ENCODE measurements at regions not wholly inside any gene's neighbourhood (a gene's known extent, or its start where the extent isn't known, plus 50 kb on each side); places are given as distances from the start of the nearest gene placed in this dataset.

DNA sequence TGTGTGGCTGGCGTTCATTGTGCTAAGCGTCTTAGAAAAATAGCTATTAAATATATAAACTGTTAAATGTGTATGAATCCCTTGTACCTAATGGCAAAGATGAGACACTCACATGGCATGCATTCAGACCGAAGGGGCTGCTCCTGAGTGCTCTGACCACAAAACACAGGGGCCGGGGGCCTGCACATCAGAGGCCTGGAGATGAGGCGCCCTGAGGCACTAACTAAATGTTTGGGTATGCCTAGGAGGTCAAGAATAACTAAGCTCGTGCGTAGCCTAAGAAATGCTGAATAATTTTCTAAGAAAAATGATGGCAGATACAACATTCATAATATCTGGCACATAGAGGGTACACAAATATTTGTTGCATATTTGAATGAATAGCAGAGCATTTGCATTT, 92.5 kb downstream of the PSMB1 start:
- H3K36me3 ChIP-seq (replicated peaks; ENCODE audit: control insufficient read depth, insufficient read depth, low read length): no peaks in the 10 kb centered on the region
- no peak overlapping the region for H3K4me3 ChIP-seq (ENCODE audit: insufficient read depth, low read depth, low read length)
- H3K27me3 ChIP-seq (ENCODE audit: control insufficient read depth, insufficient read depth, low read length): no peaks in the 10 kb centered on the region
- no peak for DNase-seq

DNA sequence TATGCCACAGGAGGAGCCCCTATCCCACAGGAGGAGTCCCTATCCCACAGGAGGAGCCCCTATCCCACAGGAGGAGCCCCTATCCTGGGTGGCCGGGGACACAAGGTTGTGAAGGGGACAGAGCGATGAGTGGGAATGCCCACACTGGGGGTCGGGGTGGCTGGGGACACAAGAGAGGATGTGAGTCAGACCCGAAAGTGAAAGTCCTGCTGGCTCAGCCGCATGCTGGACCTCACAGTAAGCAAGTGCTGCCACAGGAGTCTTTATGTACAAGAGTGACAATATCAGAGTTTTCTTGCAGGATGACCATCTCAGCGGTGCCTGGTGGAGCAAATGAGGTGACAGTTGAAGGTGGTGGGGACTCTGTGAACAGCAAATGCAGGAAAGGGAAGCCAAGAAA, 93.7 kb downstream of the PSMB1 start:
- H3K36me3 ChIP-seq (replicated peaks; ENCODE audit: control insufficient read depth, insufficient read depth, low read length): no peaks in the 10 kb centered on the region
- no peak for DNase-seq
- H3K4me3 ChIP-seq (ENCODE audit: insufficient read depth, low read depth, low read length): no peak overlapping the region
- no peaks in the 10 kb centered on the region for H3K27me3 ChIP-seq (ENCODE audit: control insufficient read depth, insufficient read depth, low read length)

DNA sequence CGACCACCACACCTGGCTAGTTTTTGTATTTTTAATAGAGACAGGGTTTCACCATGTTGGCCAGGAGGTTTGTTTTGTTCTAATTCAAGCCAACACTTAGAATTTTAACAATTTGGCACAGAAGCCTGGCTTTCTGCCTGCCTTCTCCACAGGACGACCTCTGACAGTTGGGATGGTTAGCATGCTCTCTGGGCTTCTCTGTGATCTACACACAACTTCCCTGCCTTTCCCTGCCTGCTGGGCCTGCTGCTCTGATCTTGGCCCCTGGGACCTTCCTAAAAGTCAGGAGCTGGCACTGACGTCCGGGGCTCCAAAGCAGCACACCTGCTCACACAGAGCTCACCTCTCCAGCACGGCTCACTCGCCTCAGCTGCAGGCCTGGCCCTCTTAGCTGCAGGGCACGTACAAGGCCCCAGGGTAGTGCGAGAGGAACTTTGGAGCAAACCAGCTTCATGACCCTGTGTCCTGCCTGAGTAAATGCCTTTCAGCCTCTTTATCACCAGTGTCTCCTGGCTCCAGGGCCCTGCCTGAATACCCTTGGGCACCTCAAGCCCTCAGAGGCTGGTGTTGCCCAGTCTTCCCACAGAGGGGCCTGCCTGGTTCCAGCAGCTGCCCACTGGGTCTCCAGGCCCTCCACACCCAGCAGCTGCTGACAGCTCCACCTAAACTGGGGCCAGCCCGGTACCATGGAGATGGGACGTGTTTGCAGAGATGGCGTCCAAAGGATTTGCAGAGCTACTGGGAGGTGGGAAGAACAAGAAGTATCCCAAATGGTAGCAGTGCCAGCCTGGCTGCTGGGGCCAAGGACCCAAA, 96.0 kb downstream of the PSMB1 start:
- no peaks in the 10 kb centered on the region for H3K27me3 ChIP-seq (ENCODE audit: control insufficient read depth, insufficient read depth, low read length)
- H3K4me3 ChIP-seq (ENCODE audit: insufficient read depth, low read depth, low read length): no peak overlapping the region
- no peaks in the 10 kb centered on the region for H3K36me3 ChIP-seq (replicated peaks; ENCODE audit: control insufficient read depth, insufficient read depth, low read length)
- peak; percentile 29 for DNase-seq
